ENCODE measurements at regions not wholly inside any gene's neighbourhood (a gene's known extent, or its start where the extent isn't known, plus 50 kb on each side); places are given as distances from the start of the nearest gene placed in this dataset.

DNA sequence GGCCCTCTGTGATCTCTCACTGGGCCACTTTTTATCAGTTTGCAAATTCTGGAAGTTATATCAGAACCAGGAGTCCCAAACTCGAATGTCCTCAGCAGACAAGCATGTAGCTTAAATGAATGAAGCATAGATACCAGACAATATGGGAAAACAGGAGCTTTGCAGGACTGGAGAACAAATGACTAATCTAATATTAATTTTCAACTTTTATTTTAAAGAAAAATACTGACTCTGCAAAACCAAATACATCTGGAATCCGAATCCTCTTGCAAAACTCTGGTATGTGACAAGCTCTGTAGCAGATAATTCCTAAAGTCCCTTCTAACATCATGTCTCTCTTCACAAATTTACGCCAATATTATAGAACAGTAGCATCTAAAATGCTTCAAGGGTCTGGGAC is 427.4 kb downstream of the TTLL7 start:
- no peak for DNase-seq

DNA sequence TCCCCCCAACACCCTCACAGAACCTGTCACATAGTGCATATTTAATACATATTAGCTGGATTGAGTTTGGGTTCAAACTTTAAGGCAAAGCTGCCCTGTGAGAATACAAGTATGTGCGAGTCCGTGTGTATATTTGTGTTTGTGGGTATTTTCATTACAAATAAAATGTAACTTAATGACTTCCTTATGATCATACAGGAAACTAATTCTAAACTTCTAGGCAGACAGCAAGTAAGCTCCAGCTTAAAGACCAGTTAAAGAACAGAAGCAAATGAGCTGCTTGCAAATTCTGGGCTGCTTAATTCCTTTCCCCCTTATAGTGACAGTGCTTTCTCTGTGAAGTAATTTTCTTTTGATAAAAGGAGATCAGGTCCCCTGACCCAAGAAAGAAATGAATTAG is 437.6 kb downstream of the TTLL7 start:
- no peak for DNase-seq

DNA sequence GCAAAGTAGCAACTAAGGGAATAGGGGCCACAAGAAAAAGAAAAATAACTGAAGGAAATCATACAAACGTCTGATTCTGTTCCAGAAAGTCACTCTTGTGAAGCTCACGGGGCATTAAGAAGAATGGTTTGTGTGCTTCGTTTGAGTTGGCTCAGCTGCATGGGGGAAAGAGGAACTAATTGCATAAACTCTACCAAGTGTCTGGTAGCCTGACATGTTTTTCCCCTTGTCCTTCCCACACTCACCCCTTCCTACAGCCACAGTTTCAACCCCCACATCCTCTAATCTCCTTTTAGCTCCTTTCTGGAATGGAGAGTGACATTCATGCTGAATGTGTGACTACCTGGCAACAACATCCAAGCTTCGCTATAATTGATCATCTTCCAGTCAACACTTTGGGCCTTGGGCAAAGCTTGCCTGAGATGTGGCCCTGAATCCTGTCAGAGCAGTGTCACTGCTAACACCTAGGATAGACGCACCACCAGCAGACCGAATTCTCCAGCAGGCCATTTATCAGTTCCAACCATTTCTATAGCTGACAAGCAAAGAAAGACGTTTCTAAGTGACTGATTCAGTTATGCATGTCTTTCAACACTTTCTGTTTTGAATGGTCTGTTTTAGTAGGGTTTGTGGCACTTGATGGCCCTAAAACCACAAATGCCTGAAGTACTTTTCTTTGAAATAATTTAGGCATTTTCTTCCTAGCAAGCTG is 439.6 kb downstream of the TTLL7 start:
- no peak for DNase-seq

DNA sequence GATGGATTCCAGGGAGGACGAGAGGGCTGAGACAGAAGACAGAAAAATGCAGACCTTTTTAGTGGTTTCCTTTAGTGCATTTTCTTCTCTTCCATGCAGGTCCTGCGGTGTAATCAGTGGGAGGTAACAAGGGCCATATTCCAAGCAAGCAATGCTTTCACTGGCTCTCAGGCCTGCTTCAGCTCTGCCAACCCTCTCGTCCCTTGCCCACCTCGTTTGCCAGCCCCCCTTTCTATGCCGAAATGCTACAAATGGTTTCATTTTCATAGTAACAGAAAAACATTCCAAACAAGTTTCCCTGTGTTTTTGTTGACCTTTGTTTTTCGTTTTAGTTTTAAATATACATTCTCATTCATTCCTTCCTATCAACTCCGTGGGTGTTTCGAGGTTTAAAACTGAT is 443.1 kb downstream of the TTLL7 start:
- DNase-seq: no peak

DNA sequence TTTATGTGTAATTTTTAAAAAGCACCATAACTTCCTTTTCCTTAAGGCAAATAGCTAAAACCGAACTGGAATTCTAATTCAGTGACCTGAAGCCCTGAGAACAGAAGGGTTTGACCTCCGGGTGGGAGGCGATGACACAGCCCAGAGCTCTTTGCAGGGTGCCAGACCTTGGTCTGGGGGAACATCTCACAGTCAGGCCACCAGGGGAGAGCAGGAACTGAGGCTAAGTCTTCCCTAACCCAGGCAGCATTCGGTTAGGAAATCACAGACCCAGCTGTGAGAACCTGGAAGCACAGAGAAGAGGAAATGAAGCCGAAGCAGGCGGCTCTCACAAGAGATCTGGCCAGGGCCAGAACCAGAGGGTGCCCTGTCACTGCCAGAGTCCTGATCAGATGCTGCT is 444.8 kb downstream of the TTLL7 start:
- no peak for DNase-seq

DNA sequence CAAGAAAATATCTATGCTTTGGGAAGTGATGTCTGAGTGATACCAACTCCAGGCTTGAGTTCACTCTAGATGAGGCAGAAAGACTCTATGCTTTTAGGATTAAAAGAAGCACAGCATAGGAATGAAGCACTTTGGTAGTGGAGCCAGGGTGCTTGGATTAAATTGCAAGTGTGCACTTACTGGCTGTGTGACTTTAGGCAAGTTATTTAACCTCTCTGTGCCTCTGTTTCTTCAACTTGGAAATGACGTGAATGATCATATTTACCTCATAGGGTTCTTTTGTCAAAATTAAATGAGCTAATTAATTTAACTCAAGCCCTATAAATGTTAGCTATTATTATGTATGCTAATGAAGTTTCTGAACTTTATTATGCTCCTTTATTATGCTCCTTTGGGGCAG is 446.1 kb downstream of the TTLL7 start:
- no peak for DNase-seq

DNA sequence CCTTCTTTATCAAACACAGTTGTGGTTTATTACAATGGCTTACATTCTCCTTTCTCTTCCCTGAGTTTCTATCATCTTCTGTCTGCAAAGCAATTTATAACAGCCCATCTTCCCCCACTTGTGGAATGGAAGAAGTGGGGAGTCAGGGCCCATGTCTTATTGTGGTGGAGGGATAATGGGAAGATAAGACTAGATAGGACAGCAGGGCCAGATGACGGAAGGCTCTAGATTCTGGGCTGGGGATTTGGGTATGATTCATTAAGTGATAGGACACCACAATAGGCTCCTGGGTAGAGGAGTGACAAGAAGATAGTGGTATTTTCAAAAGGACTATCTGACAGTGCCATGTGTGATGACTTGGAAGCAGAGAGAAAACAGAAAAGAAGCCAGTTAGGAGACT is 450.6 kb downstream of the TTLL7 start:
- DNase-seq: no peak

DNA sequence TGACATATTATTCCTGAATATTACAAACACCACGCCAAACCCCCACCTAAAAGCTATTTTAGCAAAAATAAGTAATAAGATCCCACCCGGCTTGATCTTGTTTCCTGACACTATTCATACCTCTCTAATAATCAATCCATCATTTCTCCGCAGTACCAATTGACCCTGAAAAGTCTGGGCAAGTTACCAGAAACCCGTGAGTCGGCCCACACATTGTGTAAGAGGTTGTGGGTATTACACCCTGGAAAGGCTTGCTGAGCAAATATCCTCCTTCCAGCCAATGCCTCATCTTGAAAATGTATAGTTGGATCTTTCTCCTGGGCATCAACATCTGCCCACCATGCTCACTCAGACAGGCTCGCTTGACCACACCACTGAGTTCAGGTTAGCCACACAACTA is 451.0 kb downstream of the TTLL7 start:
- DNase-seq: no peak

DNA sequence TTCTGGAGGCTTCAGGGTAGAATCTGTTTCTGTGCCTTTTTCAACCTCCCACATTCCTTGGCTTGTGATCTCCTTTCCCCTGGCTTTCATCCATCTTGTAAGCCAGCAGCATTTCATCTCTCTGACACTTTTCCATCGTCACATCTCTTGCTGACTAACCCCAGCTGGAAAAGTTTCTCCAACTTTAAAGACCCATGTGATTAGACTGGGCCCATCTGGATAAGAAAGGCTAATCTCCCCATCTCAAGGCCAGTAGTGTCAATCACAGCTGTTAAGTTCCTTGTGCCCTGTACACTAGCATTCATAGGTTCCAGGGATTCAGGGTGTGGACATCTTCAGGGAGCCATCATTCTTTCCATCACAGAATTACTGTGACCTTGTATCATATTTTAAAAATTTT is 452.1 kb downstream of the TTLL7 start:
- DNase-seq: no peak

DNA sequence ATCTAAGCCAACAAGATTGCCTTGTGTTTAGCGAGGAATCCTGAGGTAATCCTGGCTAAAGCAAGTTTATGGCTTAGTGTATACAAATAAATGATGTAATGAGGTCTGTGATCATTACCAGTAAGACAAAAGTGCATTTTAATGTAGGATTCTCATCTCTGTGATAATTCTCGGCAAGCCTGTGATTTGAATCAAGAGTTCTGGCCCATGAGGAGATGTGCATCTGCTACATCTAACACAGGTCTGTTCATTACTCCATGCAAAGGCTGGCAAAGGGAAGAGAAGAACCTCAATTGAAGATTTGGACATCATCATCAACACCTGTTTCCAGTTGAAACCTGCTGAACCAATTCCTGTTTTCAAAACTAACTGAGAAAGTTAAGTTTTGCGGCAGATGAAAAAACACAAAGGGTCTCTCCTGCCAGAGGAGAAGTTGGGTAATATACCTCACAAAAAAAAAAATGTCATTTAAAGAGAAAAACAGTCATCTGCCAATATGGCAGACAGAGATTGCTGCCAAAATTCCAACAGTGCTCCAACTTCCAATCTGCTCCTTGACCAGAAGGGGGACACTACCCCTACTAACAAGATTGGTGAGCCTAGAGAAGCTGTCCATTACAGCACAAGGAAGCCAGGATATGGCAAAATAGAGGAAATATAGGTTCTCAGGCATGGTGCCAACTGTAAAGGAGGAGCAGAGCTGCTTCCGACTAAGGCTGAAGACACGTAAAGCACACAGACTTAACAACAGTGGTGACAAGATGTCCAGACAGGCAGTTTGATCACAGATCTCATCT is 453.7 kb downstream of the TTLL7 start:
- DNase-seq: no peak

DNA sequence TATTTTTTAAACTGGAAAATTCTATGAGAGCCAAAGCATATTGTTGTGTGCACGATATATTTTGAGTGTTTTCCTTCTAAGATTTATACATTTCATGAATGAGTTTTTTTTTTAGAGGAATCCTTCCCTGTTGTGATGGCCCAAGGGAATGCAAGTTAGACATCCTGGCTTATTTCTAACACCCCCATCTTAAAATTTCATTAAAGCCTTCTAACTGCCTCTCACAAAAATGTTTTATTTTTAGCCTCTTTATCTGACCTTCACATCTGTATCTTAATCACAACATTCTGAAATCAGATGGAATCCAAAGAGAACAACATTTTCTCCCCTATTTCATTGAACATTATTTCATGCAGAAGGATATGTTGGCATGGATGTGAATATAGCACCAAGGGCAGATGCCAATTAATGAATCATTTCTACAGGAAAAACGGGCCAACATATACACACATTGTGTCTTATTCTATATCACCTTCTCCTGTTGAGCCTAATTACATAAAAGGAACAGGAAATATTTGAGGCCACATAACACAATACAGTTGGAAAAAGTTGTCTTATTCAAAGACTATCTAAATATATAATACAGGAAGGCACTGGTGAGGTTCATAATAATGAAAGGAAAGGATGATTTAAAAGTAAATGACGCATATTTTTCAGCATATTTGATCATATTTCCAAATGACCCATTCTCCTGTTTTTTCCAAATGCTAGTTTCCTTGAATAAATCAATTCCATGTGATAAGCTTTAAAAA is 455.5 kb downstream of the TTLL7 start:
- DNase-seq: no peak

DNA sequence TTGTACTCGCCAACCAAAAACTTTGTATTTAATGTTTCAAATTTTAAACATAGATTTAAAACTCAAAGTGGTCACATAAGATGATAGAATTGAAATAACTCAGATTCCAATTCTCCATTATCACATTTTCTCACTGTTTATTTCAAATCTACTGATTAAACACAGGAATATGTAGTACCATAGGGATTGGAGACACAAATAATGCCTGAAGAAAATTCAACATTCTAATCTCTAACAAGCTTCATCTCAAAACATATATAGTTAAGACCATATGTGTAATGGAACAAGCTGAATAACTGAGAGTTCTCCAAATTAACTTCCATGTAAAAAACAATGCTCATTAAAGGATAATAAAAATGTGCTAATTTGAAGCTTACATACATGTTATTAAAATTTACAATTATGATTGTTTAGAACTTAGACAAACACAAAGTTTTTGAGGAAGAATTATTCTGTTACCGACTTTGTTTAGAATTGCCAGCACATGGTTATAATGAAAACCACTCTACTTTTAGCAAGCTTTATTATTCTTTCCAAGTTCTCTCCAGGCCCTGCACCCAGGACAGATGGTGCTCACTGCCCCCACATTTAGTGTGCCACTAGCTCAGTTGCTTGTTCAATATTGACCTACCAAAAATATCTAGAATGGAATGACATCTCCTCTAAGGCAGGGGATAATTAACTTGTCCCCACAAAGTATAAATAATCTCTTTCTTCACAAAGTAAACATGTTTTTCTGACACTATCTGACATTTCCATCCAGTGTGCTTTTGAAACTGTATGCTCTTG is 467.2 kb downstream of the TTLL7 start:
- peak; percentile 5 for DNase-seq

DNA sequence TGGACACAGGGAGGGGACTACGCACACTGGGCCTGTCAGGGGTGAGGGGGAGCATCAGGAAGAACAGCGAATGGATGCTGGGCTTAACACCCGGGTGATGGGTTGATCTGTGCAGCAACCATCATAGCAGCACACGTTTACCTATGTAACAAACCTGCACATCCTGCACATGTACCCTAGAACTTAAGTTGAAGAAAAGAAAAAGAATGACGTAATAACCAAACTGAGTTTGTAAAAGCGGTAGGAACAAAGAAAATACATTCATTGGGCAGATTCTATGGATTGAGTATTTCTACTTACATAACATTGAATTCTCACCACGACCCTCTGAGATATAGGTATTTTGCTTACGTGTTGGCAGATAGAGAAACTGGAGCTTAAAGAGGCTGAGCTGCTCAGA is 468.4 kb downstream of the TTLL7 start:
- no peak for DNase-seq

DNA sequence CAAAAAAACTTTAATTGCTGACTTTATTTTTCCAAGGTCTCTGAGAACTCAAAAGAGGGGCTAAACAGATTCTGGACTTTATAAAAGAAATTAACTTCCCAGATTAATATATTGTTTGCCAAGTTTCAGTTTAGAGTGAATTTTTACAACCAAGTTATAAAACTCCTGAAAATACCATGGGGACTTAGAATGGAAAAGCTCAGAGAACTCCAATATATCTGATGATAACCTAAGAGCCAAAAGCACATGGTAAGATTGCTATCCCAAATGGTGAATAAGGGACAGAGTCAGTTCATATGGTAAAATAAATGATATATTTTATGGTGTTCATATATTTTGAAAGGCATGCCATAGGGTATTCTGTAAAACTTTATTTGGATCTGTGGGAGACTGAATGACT is 470.9 kb downstream of the TTLL7 start:
- no peak for DNase-seq

DNA sequence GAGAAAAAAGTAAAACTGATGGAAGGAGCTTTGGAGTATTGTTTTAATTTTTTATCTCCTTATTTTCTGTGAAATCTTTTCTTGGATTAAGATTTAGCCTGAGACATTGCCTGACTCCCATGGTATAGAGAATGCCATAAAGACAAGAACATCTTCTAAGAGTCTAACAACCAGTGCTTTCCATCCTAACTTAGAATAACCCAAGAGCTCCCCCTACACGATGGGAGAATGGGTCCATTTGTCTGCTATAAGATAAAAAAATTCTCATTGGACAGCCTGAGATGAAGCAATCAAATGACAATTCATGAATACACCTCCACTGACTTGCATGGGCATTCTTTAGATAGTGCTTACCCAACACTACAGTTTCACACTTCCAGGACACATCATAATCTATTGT is 478.1 kb downstream of the TTLL7 start:
- DNase-seq: no peak

DNA sequence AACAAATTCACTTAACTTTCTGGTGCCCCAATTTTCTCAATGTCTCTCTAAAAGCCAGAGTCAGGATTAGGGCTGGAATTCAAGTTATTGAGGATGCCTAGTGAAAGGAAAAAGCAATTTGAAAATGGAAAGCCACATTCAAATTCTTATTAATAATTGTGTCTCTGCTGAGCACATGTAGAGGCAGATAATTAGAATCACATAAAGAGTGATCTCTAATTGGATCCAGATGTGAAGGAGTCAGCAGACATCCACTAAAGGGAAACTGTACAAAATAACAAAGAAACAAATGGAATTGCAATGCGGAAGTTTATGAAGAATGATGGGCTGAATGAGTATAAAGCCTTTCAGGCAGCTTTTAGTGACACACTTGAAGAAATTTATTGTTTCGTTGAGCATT is 482.6 kb downstream of the TTLL7 start:
- no peak for DNase-seq

DNA sequence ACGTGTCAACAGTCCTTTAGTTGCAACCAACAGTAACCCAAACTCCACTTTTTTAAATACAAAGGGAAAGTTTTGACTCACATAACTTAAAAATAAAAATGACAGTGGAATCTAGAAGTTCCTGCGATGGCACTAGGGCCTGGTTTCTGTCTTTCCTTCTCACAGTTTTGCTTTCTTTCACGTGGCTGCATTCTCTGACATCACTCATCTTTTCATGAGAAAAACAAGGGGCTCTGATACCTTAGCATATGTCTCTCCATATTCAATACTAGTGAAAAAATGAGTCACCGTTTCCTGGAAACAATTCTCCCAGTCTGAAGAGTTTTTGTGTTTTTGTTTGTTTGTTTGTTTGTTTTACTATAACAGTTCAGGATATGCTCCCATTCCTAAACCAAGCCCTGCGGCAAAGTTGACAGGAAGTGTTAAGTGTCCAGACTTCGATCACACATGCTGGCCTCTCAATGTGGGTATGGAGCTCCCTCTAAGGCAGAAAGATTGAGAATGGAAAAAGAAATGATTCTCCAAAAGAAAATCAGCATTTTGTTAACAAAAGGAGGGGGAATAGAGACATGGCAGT is 483.3 kb downstream of the TTLL7 start:
- no peak for DNase-seq

DNA sequence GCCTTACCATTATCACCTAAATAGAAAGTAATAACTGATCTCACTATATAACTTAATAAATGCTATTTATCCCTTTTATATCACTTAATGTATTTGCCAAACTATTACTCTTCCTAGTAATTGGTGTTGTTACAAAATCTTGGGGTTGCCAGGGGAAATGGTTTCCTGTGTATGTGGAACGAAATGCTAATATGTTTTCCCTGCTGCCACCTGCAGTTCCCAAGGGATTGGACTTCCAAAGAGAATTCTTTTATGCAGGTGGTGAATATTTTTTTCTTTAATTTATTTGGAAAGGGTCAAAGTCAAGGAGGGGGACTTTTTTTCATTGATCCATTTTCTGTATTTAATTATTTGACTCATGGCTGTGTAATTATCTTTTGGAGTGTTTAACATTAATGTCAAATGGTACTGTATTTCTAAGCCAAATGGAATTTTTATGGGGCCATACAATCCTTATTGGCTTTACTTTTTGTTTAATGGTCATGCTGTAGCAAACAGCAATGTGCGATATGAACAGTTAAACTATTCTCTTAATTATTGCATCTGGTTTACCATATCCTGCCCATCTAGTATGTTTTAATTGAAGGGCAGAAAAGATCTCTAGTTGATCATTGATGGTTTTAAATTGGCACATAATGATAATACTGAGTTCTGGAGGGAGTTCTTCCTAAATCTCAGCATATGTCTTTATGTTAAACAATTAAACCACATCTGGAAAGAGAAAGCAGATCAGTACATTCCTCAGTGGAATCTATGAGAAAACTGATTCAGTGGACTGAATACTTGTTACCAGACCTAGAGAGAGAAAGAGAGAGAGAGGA is 486.3 kb downstream of the TTLL7 start:
- DNase-seq: no peak

DNA sequence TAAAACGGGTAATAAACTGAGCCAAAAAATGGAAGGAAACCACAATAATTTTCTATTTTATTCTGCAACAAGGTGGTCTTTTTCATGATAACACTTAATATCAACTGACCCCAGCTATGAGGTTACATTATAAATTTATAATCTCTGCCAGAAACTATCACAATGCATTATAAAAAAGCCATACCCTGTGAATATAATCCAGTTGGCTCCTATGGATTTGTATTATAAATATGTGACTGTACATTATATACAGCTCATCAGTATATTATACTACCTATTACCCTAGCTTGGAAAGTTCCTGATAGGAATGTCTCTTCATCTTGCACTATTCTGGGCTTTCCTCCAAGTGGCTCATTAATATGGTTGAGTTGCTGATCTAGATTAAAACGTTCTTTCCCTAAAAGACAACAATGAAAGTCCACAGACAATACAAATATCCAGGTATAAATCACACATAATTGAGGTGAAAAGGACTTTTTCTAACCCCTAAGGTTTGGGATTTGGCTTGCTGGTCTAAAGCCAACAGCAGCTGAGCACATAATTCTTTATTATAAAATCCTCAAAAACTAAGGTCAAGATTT is 487.7 kb downstream of the TTLL7 start:
- no peak for DNase-seq

DNA sequence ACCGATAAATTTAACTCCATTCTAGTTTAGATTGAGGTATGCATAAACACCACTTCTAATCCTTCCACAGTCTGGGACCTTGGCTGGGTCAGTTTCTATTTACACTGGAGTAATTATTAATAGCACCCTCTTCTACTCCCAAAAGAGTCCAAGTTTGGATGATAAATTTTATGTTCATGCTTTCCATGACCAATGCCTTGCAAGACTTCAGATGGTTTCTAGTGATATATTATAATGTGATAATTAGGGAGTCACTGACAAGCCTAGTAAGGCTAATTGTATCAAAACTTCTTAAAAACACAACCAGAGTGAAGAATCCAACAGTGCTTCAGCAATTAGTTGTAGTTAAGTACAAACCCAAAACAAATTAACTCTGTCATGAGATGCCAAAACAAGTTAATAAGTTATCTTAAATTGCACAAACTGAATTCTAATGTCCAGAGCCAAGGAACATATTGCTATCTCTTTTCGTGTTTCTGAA is 489.6 kb downstream of the TTLL7 start:
- DNase-seq: no peak

DNA sequence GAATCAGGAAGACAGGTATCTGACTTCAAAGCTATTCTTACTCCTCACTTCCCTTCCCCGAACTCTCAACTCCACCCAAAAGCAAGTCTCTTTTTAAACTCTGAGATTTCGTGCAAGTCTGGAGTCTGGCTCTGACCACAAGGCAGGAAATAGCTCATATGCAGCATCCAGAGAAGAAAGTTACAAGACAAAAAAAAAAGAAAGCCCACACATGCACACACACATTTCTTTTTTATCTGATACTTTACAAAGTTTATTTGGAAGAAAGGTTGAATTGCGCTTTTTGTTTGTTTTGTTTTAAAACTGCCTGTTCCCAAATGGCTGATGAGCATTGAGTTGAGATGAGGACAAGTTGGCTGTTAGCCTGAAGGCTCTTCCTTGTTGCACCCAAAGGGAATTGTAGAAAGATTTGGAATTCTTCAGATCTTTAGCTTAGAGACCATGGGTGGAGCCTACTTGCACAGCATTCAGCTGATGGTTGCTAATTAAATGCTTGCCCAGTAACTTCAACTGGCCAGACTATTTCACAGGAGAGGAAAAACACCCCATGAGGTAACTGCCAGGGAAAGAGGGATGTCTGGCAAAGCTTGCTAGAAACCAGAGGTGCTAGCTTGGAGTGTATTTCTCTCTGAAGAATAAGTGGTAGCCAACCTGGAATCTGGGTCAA is 490.3 kb downstream of the TTLL7 start:
- no peak for DNase-seq
